Stimulated activated CD8-positive, alpha-beta memory T cell treated with anti-CD3 and anti-CD28 coated beads, Interleukin-4, amount 100 ng/mL, for 24 hours (primary cell): ENCODE measurements at regions not wholly inside any gene's neighbourhood (a gene's known extent, or its start where the extent isn't known, plus 50 kb on each side); places are given as distances from the start of the nearest gene placed in this dataset.

Experiments used
- DNase-seq: peaks from one replicate; pipeline ENCODE4 v3.0.0-alpha.2; 2020; ENCODE audit warnings: low read depth

DNA sequence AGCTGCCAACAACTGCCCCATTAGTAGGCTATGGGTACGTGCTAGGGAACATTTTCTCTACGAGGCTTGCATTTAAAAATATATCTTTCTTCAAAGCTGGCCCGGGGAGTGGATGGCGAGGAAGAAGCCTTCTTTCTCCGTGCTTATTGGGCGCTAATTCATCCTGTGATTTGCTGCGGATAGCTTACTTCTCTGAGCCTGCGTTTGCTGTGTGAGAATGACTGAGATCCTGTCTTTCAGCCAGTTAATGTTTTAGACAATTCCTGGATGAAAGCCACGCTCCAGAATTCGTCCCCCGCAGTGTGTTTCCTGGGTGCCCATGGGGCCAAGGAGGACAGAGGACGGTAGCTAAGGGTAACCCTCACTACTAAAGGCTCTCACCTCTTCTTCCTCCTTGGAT lies 57.8 kb upstream of the TARBP1 start:
- no peak for DNase-seq

GRCh38 chr1:234535763-234536515 lies 57.0 kb upstream of the TARBP1 start:
- DNase-seq, result no peak

- no peak for DNase-seq
These were observed 56.2 kb upstream of the TARBP1 start for GRCh38 chr1:234535218-234535617.

- no peak for DNase-seq
These were observed 55.2 kb upstream of the TARBP1 start for GRCh38 chr1:234533975-234534876.

DNA sequence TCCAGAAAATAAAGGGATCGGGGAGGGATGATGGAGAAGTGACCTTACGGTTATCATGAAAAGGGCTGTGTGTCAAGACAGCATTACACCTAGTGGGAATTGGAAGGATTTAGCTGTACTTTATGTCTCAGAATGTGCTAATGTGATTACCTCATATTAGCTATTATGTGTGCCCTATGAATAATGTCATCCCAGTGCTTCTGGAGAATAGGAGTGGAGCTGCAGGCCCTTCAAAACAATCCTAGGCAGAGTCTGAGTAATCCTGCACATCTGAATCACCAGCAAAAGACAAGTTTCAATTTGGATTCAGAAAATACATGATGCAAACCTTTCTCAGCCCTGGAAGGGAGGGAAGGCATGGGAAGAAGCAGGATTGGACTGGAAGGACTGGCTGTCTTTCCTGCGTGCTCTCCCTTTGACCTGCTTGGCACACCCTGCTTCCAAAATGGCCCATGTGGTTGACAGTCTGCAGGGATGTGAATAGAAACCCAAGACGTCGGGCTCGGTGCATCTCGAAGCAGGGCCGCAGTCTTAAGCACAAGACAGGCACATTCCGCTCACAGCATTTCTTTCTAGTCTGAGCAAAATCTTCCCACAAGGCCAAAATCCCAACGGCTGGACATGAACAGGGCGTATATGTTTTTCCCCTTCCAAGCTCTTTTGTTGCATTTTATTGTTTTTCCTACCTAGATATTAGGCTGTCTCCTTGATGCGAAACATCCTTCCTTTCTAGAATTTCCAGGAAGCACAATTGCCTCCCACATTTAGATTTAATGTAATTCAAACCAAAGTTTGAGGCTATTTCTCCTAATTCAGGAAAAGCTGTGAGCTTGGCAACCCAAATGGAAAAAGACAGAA lies 54.3 kb upstream of the TARBP1 start:
- no peak for DNase-seq

- DNase-seq, result no peak
These were observed 53.5 kb upstream of the TARBP1 start for GRCh38 chr1:234532503-234532922.

GRCh38 chr1:234531151-234531635 lies 52.2 kb upstream of the TARBP1 start:
- no peak for DNase-seq

DNA sequence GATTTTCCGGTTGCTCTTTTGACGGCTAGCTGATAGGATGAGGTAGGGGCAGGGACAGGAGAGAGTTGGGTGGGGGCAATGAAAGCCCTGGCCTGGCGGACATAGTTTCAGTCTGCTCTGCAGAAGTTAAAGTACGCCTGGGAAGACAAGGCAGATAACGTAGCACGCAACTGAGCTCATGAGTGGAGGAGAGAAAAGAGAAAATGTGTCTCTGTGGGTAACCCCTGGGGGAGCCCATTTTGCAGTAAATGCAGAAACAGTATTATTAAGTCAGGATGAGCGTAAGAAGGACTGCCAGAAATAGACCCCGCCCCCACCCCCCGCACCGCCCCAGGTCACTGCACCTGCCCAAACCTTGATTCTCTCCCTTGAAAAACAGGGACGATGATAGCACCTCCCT lies 51.7 kb upstream of the TARBP1 start:
- DNase-seq, result no peak

GRCh38 chr1:234529950-234530237 lies 50.9 kb upstream of the TARBP1 start:
- no peak for DNase-seq

GRCh38 chr1:234529095-234529949 lies 50.3 kb upstream of the TARBP1 start:
- DNase-seq, result no peak
